Body of pancreas (tissue), 4 donors: ENCODE measurements at regions not wholly inside any gene's neighbourhood (a gene's known extent, or its start where the extent isn't known, plus 50 kb on each side); places are given as distances from the start of the nearest gene placed in this dataset.

Source experiments
- CTCF ChIP-seq, 7 experiments: fragments of 450-650 bp in 4 of 7; fragments of 200-600 bp in 3 of 7; sonication (generic) in 3 of 7; IDR thresholded peaks; one replicate each; pipeline ENCODE4 v1.5.1; 2016 to 2019; ENCODE audit warnings: antibody characterized with exemption in 7 of 7
- POLR2A ChIP-seq, 3 donors: fragments of 450-650 bp; IDR thresholded peaks; one replicate each; pipeline ENCODE4 v1.6.1; 2016; ENCODE audit warnings: antibody characterized with exemption in 3 of 3, mild to moderate bottlenecking in 2 of 3

- TF ChIP-seq CTCF (IDR thresholded peaks at IDR 0.05): no peak
- no peak for TF ChIP-seq POLR2A (IDR thresholded peaks at IDR 0.05)
Measured at GRCh38 chr12:103077108-103077773, 119.8 kb downstream of the ASCL1 start.
